IMR-90 (cell line): ENCODE measurements at regions not wholly inside any gene's neighbourhood (a gene's known extent, or its start where the extent isn't known, plus 50 kb on each side); places are given as distances from the start of the nearest gene placed in this dataset.

Experiments used
- ATAC-seq: fragments of 200-7000 bp; cut with Tn5 transposase; 2 replicates; pipeline ENCODE4 v1.9.1; 2020; ENCODE audit warnings: low read depth, mild to moderate bottlenecking, moderate library complexity
- BruUV-seq: library from RNA; stranded (reverse); fragments of 400-500 nt; replicated peaks from 2 replicates; lab custom pipeline; 2021; lab: Mats Ljungman, UMichigan
- CTCF ChIA-PET: fragments of 300-600 bp; formaldehyde crosslinking; extraction: SDS; loops from one replicate; lab custom pipeline; 2021; ENCODE audit warnings: antibody characterized with exemption; lab: Yijun Ruan, JAX
- POLR2A ChIA-PET: fragments of 300-600 bp; sonication (Branson Sonifier 250); formaldehyde crosslinking; loops from one replicate; lab custom pipeline; 2022; ENCODE audit warnings: antibody characterized with exemption; ENCODE audit not compliant: unreplicated experiment; lab: Charles Lee
- DNase-seq: peaks from one replicate; pipeline ENCODE4 v3.0.0; 2013
- H2AFZ ChIP-seq: replicated peaks from 2 replicates; pipeline ENCODE3; 2013; ENCODE audit warnings: low read length, mild to moderate bottlenecking; ENCODE audit not compliant: poor library complexity
- H2AK5ac ChIP-seq: 2 replicates; pipeline ENCODE4 v1.6.1; 2013; ENCODE audit warnings: low read depth, low read length, inconsistent platforms
- H2AK9ac ChIP-seq: replicated peaks from 2 replicates; pipeline ENCODE3; 2013; ENCODE audit warnings: mild to moderate bottlenecking, low read depth, low read length, moderate library complexity; ENCODE audit not compliant: poor library complexity
- H2BK120ac ChIP-seq: 2 replicates; pipeline ENCODE4 v1.6.1; 2013; ENCODE audit warnings: low read depth, low read length, inconsistent platforms
- H2BK15ac ChIP-seq: 3 replicates; pipeline ENCODE4 v1.6.1; 2013; ENCODE audit warnings: low read depth, low read length, inconsistent platforms
- H2BK20ac ChIP-seq: 2 replicates; pipeline ENCODE4 v1.6.1; 2013; ENCODE audit warnings: low read depth, mild to moderate bottlenecking, inconsistent platforms, low read length, moderate library complexity
- H2BK5ac ChIP-seq: 2 replicates; pipeline ENCODE4 v1.6.1; 2013; ENCODE audit warnings: mild to moderate bottlenecking, low read depth, low read length, inconsistent platforms; ENCODE audit not compliant: poor library complexity, severe bottlenecking
- H3K14ac ChIP-seq: replicated peaks from 2 replicates; pipeline ENCODE4 v1.6.1; 2013; ENCODE audit warnings: low read depth, low read length, inconsistent platforms
- H3K18ac ChIP-seq: 2 replicates; pipeline ENCODE4 v1.6.1; 2013; ENCODE audit warnings: low read depth, low read length, control low read depth
- H3K23ac ChIP-seq: 2 replicates; pipeline ENCODE4 v1.6.1; 2013; ENCODE audit warnings: low read depth, low read length, inconsistent platforms
- H3K27ac ChIP-seq: 2 replicates; pipeline ENCODE4 v1.5.1; 2013; ENCODE audit warnings: mild to moderate bottlenecking, control low read depth, low read length; ENCODE audit not compliant: insufficient read depth
- H3K27me3 ChIP-seq: 2 replicates; pipeline ENCODE4 v1.6.1; 2013; ENCODE audit warnings: low read length; ENCODE audit not compliant: control insufficient read depth, insufficient read depth
- H3K36me3 ChIP-seq: 2 replicates; pipeline ENCODE4 v1.6.1; 2013; ENCODE audit warnings: low read length, mixed read lengths; ENCODE audit not compliant: control insufficient read depth, insufficient read depth
- H3K4ac ChIP-seq: 2 replicates; pipeline ENCODE4 v1.6.1; 2013; ENCODE audit warnings: low read depth, low read length, inconsistent platforms
- H3K4me1 ChIP-seq: 2 replicates; pipeline ENCODE4 v1.6.1; 2013; ENCODE audit warnings: low read length, mixed read lengths; ENCODE audit not compliant: control insufficient read depth, insufficient read depth
- H3K4me2 ChIP-seq: 2 replicates; pipeline ENCODE4 v1.6.1; 2013; ENCODE audit warnings: low read depth, mild to moderate bottlenecking, control low read depth, low read length, moderate library complexity
- H3K4me3 ChIP-seq: 2 replicates; pipeline ENCODE4 v1.5.1; 2013; ENCODE audit warnings: low read depth, mild to moderate bottlenecking, control low read depth, low read length, moderate library complexity; ENCODE audit not compliant: insufficient read depth
- H3K56ac ChIP-seq: 2 replicates; pipeline ENCODE4 v1.6.1; 2013; ENCODE audit warnings: low read length, inconsistent platforms; ENCODE audit not compliant: insufficient read depth; ENCODE audit errors: extremely low read depth
- H3K79me1 ChIP-seq, 2 experiments: 2 replicates each; pipeline ENCODE4 v1.6.1; 2013; ENCODE audit warnings: low read length in 2 of 2, inconsistent platforms in 1 of 2, low read depth in 1 of 2
- H3K9ac ChIP-seq: 2 replicates; pipeline ENCODE4 v1.6.1; 2013; ENCODE audit warnings: low read depth, low read length, control low read depth
- H3K9me1 ChIP-seq: 2 replicates; pipeline ENCODE4 v1.6.1; 2013; ENCODE audit warnings: low read length, inconsistent platforms; ENCODE audit not compliant: insufficient read depth
- H3K9me3 ChIP-seq: 2 replicates; pipeline ENCODE4 v1.6.1; 2013; ENCODE audit warnings: low read length; ENCODE audit not compliant: control insufficient read depth, insufficient read depth
- H4K20me1 ChIP-seq: 2 replicates; pipeline ENCODE4 v1.6.1; 2013; ENCODE audit warnings: low read length, inconsistent platforms; ENCODE audit not compliant: insufficient read depth
- H4K5ac ChIP-seq: 2 replicates; pipeline ENCODE4 v1.6.1; 2013; ENCODE audit warnings: mild to moderate bottlenecking, low read depth, low read length, control low read depth
- H4K8ac ChIP-seq, 2 experiments: 2 replicates each; pipeline ENCODE4 v1.6.1; 2013; ENCODE audit warnings: low read depth in 2 of 2, low read length in 2 of 2, control low read depth in 1 of 2, inconsistent platforms in 1 of 2
- H4K91ac ChIP-seq: 2 replicates; pipeline ENCODE4 v1.6.1; 2013; ENCODE audit warnings: low read depth, low read length, inconsistent platforms; ENCODE audit not compliant: insufficient read depth
- BHLHE40 ChIP-seq: fragments of 150-350 bp; IDR thresholded peaks from 2 replicates; pipeline ENCODE4 v1.6.1; 2016; ENCODE audit warnings: mild to moderate bottlenecking, low read depth, low read length
- CEBPB ChIP-seq: IDR thresholded peaks from 2 replicates; pipeline ENCODE4 v1.6.1; 2012; ENCODE audit warnings: low read depth, low read length, improper control_type of control experiment
- CHD1 ChIP-seq: IDR thresholded peaks from 2 replicates; pipeline ENCODE4 v1.6.1; 2012; ENCODE audit warnings: low read depth, low read length, improper control_type of control experiment
- CTCF ChIP-seq: conservative IDR thresholded peaks from 2 replicates; pipeline ENCODE4 v1.5.1; 2012; ENCODE audit warnings: mild to moderate bottlenecking, low read depth, low read length, improper control_type of control experiment
- ELK1 ChIP-seq: fragments of 150-350 bp; IDR thresholded peaks from 2 replicates; pipeline ENCODE4 v1.6.1; 2016; ENCODE audit warnings: low read depth, mild to moderate bottlenecking, low read length, moderate library complexity, borderline replicate concordance
- FOS ChIP-seq: fragments of 150-350 bp; IDR thresholded peaks from 2 replicates; pipeline ENCODE4 v1.6.1; 2016; ENCODE audit warnings: low read depth, low read length
- MAFK ChIP-seq: IDR thresholded peaks from 2 replicates; pipeline ENCODE4 v1.6.1; 2012; ENCODE audit warnings: low read depth, low read length, improper control_type of control experiment
- MAZ ChIP-seq: IDR thresholded peaks from 2 replicates; pipeline ENCODE4 v1.6.1; 2012; ENCODE audit warnings: low read depth, mild to moderate bottlenecking, low read length, improper control_type of control experiment, moderate library complexity, borderline replicate concordance
- MXI1 ChIP-seq: IDR thresholded peaks from 2 replicates; pipeline ENCODE4 v1.6.1; 2012; ENCODE audit warnings: low read depth, mild to moderate bottlenecking, low read length, moderate library complexity, borderline replicate concordance
- NFE2L2 ChIP-seq: fragments of 150-350 bp; IDR thresholded peaks from 2 replicates; pipeline ENCODE4 v1.6.1; 2016; ENCODE audit warnings: low read depth, mild to moderate bottlenecking, low read length
- POLR2A ChIP-seq: IDR thresholded peaks from 2 replicates; pipeline ENCODE4 v1.6.1; 2012; ENCODE audit warnings: mild to moderate bottlenecking, low read depth, low read length
- RAD21 ChIP-seq: IDR thresholded peaks from 2 replicates; pipeline ENCODE4 v1.6.1; 2012; ENCODE audit warnings: low read length, improper control_type of control experiment
- RCOR1 ChIP-seq: IDR thresholded peaks from 2 replicates; pipeline ENCODE4 v1.6.1; 2012; ENCODE audit warnings: mild to moderate bottlenecking, low read length, improper control_type of control experiment; ENCODE audit not compliant: insufficient replicate concordance
- RFX5 ChIP-seq: IDR thresholded peaks from 2 replicates; pipeline ENCODE4 v1.8.0; 2012; ENCODE audit warnings: low read depth, mild to moderate bottlenecking, low read length, moderate library complexity
- SMC3 ChIP-seq: fragments of 150-350 bp; IDR thresholded peaks from 2 replicates; pipeline ENCODE4 v1.6.1; 2016; ENCODE audit warnings: low read depth, mild to moderate bottlenecking, antibody characterized with exemption, low read length, moderate library complexity
- USF2 ChIP-seq: fragments of 150-350 bp; IDR thresholded peaks from 2 replicates; pipeline ENCODE4 v1.6.1; 2017; ENCODE audit warnings: mild to moderate bottlenecking, antibody characterized with exemption, low read length, low read depth
- WGBS, 2 experiments: methylation state at CpG; one replicate each; pipeline versions ENCODE4 v1.1.5 to v1.1.7; 2013; ENCODE audit warnings: missing lambda C conversion rate in 2 of 2; ENCODE audit not compliant: insufficient read length in 1 of 2; ENCODE audit errors: extremely low coverage in 2 of 2; 5-methylcytosine and 5-hydroxymethylcytosine counted together
- dilution Hi-C: fragments of 300-500 bp; cut with HindIII; formaldehyde crosslinking; loops from one replicate; pipeline ENCODE4 v1.14.3; 2018; ENCODE audit warnings: low sequenced_read_pairs; ENCODE audit not compliant: unreplicated experiment
- in situ Hi-C: fragments of 300-500 bp; cut with MboI; formaldehyde crosslinking; loops from 3 replicates; pipeline ENCODE4 v1.14.3; 2019; ENCODE audit warnings: low sequenced_read_pairs, inconsistent platforms, mixed read lengths
- intact Hi-C: fragments of 100-400 bp; cut with micrococcal nuclease; formaldehyde crosslinking; loops from 2 replicates; pipeline ENCODE4 v1.10.0; 2022

GRCh38 chr5:108634617-108635288 is 112.9 kb upstream of the FER start:
- no TSS peak for BruUV-seq
- ChIA-PET CTCF (no interaction called here), POLR2A (interaction anchor here (0.5 kb wide), 1 partner anchor 155 kb away, joined by 3 read pairs; no protein-coding TSS in a partner anchor)
- in situ Hi-C loops (no loop called here), intact Hi-C loops (loop anchor here (2.0 kb wide), 1 partner anchor 112 kb away; no protein-coding TSS in a partner anchor), dilution Hi-C loops (no loop called here)
- Histone ChIP-seq H2BK15ac (no peak overlapping the region), H3K56ac (no peak overlapping the region), H3K27ac (no peak overlapping the region), H3K4me1 (peaks cover 7% of the 10 kb centered on the region), H3K18ac (no peak overlapping the region), H3K79me1 (no peaks in the 10 kb centered on the region), H3K27me3 (no peaks in the 10 kb centered on the region), H3K36me3 (no peaks in the 10 kb centered on the region), H3K9me3 (no peaks in the 10 kb centered on the region), H3K4ac (no peak overlapping the region), H2BK5ac (no peak overlapping the region), H3K4me2 (no peak overlapping the region), H2AK9ac (no peak overlapping the region), H4K8ac (no peak overlapping the region), H2AFZ (no peak overlapping the region), H3K14ac (no peak overlapping the region), H4K5ac (no peak overlapping the region), H3K4me3 (no peak overlapping the region), H4K20me1 (no peaks in the 10 kb centered on the region), H2AK5ac (no peak overlapping the region), H2BK120ac (no peak overlapping the region), H4K91ac (no peak overlapping the region), H3K9me1 (no peaks in the 10 kb centered on the region; the same call in 1 of the 2 replicates), H3K9ac (no peak overlapping the region), H2BK20ac (no peak overlapping the region), H3K23ac (no peak overlapping the region)
- no peak for TF ChIP-seq CEBPB
- no peak for TF ChIP-seq MAZ
- TF ChIP-seq MAFK: no peak
- TF ChIP-seq CHD1: no peak
- no peak for TF ChIP-seq POLR2A
- no peak for TF ChIP-seq RCOR1
- TF ChIP-seq NFE2L2: no peak
- no peak for TF ChIP-seq FOS
- TF ChIP-seq RAD21: no peak
- no peak for TF ChIP-seq BHLHE40
- TF ChIP-seq ELK1: no peak
- no peak for TF ChIP-seq USF2
- no peak for TF ChIP-seq MXI1
- no peak for TF ChIP-seq RFX5
- TF ChIP-seq SMC3: no peak
- TF ChIP-seq CTCF: no peak
- WGBS, 2 experiments: no CpG with 5 or more reads among the region's 1 CpG
- DNase-seq: peak; percentile 35
- ATAC-seq: peak; percentile 47
